GM12878 (cell line): ENCODE measurements at regions not wholly inside any gene's neighbourhood (a gene's known extent, or its start where the extent isn't known, plus 50 kb on each side); places are given as distances from the start of the nearest gene placed in this dataset.

Source experiments
- CEBPB ChIP-seq, 2 experiments: fragments of 150-350 bp in 1 of 2; IDR thresholded peaks; 2 replicates each; pipeline ENCODE4 v1.6.1; 2012 to 2014; ENCODE audit warnings: low read depth in 2 of 2, low read length in 2 of 2, borderline replicate concordance in 1 of 2, inconsistent platforms in 1 of 2
- TF ChIP-seq, protein P1 (sequence below): fragments of 450-650 bp; IDR thresholded peaks from 2 replicates; pipeline ENCODE4 v1.6.1; 2017; ENCODE audit warnings: mild to moderate bottlenecking, low read depth, inconsistent platforms; ENCODE audit not compliant: poor library complexity, severe bottlenecking

DNA sequence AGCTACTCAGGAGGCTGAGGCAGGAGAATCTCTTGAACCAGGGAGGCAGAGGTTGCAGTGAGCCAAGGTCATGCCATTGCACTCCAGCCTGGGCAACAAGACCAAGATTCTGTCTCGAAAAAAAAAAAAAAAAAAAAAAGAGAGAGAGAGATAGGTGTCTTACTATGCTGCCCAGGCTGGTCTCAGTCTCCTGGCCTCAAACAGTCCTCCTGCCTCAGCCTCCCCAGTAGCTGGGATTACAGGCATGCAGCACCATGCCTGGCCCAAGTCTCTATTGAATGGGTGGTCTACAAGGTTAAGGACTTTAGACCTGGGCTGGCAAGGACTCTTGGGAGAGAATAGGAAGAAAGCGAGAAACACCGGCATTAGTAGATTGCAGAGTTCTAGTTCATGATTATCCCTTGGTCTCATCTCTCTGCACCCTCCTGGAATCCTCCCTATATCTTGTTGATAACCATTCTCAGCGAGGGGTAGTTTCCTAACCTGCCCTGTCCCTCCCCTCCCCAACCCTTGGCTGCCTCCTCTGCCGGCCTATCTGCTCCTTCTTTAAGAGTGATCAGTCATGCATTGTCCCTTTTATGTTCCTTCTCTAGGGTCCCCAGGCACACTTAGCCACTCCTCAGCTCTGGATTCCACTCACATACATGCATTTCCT, 128.1 kb upstream of the MAP1LC3B2 start:
- no peak for TF ChIP-seq CEBPB (IDR thresholded peaks at IDR 0.05; ENCODE audit: borderline replicate concordance in 1 of 2, low read depth in 2 of 2, low read length in 2 of 2)
- TF ChIP-seq, protein P1, sequence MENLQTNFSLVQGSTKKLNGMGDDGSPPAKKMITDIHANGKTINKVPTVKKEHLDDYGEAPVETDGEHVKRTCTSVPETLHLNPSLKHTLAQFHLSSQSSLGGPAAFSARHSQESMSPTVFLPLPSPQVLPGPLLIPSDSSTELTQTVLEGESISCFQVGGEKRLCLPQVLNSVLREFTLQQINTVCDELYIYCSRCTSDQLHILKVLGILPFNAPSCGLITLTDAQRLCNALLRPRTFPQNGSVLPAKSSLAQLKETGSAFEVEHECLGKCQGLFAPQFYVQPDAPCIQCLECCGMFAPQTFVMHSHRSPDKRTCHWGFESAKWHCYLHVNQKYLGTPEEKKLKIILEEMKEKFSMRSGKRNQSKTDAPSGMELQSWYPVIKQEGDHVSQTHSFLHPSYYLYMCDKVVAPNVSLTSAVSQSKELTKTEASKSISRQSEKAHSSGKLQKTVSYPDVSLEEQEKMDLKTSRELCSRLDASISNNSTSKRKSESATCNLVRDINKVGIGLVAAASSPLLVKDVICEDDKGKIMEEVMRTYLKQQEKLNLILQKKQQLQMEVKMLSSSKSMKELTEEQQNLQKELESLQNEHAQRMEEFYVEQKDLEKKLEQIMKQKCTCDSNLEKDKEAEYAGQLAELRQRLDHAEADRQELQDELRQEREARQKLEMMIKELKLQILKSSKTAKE, result no peak
